ENCODE measurements at regions not wholly inside any gene's neighbourhood (a gene's known extent, or its start where the extent isn't known, plus 50 kb on each side); places are given as distances from the start of the nearest gene placed in this dataset.
"Not testable (repeated sequence)": the region's sequence is repeated elsewhere in the genome, so short reads cannot be mapped to it uniquely, and the experiment has no call there.

GRCh38 chr2:167785606-167786216 is 461.7 kb downstream of the STK39 start:
- TF ChIP-seq CTCF (conservative IDR thresholded peaks at IDR 0.05; ENCODE audit: low read depth, low read length) = no peak
- no peak overlapping the region for H3K4me3 ChIP-seq (ENCODE audit: low read length)
- DNase-seq (ENCODE audit: low read depth) = no peak

- no peak for TF ChIP-seq CTCF (conservative IDR thresholded peaks at IDR 0.05; ENCODE audit: low read depth, low read length)
- no peak for DNase-seq (ENCODE audit: low read depth)
- H3K4me3 ChIP-seq (ENCODE audit: low read length) = no peak overlapping the region
Observed at GRCh38 chr2:167784084-167784425, 463.3 kb downstream of the STK39 start.

- TF ChIP-seq CTCF (conservative IDR thresholded peaks at IDR 0.05; ENCODE audit: low read depth, low read length) = no peak
- no peak overlapping the region for H3K4me3 ChIP-seq (ENCODE audit: low read length)
- peak; percentile 42 for DNase-seq (ENCODE audit: low read depth)
Observed at GRCh38 chr2:167783261-167784083, 463.9 kb downstream of the STK39 start.

- not testable (repeated sequence) for DNase-seq (ENCODE audit: low read depth); H3K4me3 ChIP-seq (ENCODE audit: low read length)
Observed at GRCh38 chr2:167781629-167782028, 465.8 kb downstream of the STK39 start.

GRCh38 chr2:167776359-167776758 is 471.0 kb downstream of the STK39 start:
- H3K4me3 ChIP-seq (ENCODE audit: low read length) = no peak overlapping the region
- DNase-seq (ENCODE audit: low read depth) = no peak

GRCh38 chr2:167771628-167772027 is 475.8 kb downstream of the STK39 start:
- H3K4me3 ChIP-seq (ENCODE audit: low read length) = no peak overlapping the region
- TF ChIP-seq CTCF (conservative IDR thresholded peaks at IDR 0.05; ENCODE audit: low read depth, low read length) = no peak
- DNase-seq (ENCODE audit: low read depth) = no peak

More at GRCh38 chr2:167776359-167776758, 471.0 kb downstream of the STK39 start:
- no peak for TF ChIP-seq CTCF (conservative IDR thresholded peaks at IDR 0.05; ENCODE audit: low read depth, low read length)

- no peak for TF ChIP-seq CTCF (conservative IDR thresholded peaks at IDR 0.05; ENCODE audit: low read depth, low read length)
- no peak overlapping the region for H3K4me3 ChIP-seq (ENCODE audit: low read length)
- no peak for DNase-seq (ENCODE audit: low read depth)
Observed at GRCh38 chr2:167769020-167769419, 478.4 kb downstream of the STK39 start.
